ENCODE measurements at regions not wholly inside any gene's neighbourhood (a gene's known extent, or its start where the extent isn't known, plus 50 kb on each side); places are given as distances from the start of the nearest gene placed in this dataset.

DNA sequence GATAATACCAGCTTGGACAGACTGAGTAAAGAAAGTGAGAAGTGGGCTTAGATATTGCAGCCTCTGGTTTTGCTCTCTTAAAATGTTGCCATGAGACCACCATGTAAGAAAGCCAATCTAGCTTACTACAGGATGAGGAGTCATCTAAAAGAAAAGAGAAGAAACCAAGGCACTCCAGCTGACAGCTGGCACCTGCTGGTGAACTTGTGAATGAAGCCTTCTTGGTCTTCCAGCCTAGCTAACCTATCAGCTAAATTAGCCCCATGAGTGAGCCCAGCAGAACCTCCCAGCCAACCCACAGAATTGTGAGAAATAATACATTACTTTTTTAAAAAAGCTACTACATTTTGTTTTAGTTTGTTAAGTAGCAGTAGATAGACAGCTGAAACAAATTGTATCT lies 154.5 kb upstream of the QRFPR start:
- DNase-seq (ENCODE audit: low read depth, low spot score) = peak; percentile 0
- H3K4me3 ChIP-seq (ENCODE audit: low read length) = no peak overlapping the region

DNA sequence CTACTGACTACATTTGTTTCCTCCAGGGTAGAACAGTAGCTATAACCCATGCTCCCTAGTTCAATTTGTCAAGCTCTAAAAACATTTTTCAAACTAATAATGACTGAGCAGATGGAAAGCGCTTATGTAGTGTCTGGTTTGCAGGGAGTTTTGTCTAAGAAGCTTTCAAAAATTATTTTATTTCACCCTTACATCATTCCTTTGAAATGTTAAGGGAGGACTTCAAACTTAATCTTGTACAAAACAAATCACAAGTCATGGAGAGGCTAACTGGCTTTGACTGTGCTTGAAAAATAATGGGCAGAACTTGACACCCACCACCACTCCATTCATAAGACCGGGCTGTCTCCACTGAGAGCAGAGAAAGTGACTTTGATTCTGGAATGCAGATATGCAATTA lies 153.4 kb upstream of the QRFPR start:
- DNase-seq (ENCODE audit: low read depth, low spot score) = no peak
- no peak overlapping the region for H3K4me3 ChIP-seq (ENCODE audit: low read length)

DNA sequence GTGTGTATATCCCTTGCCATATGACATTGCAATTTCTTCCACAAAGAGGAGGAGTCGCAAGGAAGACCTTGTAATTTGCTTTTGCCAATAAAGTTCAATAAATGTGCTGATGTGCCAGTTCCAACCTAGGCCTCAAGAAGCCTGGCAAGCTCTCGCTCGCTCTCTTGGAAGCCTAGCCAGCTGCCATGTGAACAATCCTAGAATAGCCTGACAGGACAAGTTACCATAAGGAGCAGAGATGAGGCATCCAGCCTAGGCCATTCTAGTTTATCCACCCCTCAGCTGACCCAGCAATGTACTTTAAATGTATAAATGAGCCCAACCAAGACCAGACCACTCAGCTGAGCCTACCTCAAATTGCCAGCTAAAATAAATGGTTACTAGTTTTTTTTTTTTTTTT lies 145.7 kb upstream of the QRFPR start:
- no peak overlapping the region for H3K4me3 ChIP-seq (ENCODE audit: low read length)
- no peak for DNase-seq (ENCODE audit: low read depth, low spot score)

DNA sequence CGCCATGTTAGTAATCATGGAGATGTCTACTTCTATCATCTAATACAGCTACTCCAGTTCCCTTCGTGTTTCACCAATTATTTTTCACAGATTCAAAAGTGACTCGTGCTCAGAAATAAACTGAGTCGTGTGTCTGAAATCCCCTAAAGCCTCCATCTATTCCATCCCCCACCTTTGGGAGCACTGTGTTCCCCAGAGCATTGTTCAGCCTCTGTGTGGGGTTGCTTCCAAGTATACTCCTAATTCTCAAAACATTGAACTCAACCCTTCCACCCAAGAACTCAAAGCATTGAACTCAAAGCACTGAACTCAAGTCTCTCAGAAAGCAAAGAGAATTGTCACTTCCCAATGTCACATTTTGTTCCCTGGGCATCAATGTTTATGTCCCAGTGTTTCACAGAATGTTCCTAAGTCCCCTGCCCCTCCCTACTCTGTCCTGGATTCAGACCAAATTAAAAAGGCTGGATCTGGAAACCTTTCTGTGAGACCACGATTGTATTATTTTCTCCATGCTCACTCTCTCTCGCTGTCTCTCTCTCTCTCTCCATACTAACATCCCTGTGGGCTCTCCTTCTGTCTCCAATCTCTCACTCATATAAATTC lies 138.5 kb upstream of the QRFPR start:
- no peak for DNase-seq (ENCODE audit: low read depth, low spot score)

DNA sequence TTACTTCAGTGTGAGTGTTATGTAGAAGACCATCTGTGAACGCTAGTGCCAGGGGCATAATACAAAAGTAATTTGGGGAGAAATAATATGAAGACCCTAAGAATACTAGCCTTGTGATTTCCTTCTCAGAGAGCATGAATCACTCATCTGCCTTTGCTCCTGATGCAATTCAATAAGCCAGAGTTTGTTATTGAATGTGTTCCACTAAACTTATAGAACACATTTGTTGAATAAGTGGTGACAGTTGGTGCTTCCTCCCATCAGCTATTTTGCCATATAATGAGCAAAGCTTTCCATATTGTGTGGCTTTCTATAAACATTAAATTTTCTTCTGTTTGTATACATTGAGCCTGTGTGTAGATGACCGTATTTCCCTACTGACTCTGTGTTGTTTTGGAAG lies 136.4 kb upstream of the QRFPR start:
- DNase-seq (ENCODE audit: low read depth, low spot score) = no peak
- no peak overlapping the region for H3K4me3 ChIP-seq (ENCODE audit: low read length)

More for the DNA sequence above, 138.5 kb upstream of the QRFPR start:
- no peak overlapping the region for H3K4me3 ChIP-seq (ENCODE audit: low read length)

DNA sequence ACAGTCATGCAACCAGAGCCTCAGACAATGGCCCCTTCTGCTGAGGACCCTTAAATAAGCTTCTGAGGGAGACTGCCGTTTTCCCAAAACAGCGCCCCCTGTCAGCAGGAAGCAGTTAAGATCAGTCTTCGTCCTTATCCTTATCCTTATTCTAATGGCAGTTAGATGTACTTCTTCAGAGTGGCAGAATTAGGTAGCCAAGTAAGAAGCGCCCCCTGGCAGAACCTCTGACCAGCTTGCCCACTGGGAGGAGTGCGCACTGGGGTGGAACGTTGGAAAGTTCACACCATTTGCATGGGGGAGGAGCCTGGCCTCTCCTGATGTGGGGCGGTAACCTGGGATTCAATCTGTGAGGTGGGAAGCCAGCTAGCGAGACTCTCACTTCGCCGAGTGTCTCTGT lies 133.6 kb upstream of the QRFPR start:
- no peak for DNase-seq (ENCODE audit: low read depth, low spot score)
- no peak overlapping the region for H3K4me3 ChIP-seq (ENCODE audit: low read length)

DNA sequence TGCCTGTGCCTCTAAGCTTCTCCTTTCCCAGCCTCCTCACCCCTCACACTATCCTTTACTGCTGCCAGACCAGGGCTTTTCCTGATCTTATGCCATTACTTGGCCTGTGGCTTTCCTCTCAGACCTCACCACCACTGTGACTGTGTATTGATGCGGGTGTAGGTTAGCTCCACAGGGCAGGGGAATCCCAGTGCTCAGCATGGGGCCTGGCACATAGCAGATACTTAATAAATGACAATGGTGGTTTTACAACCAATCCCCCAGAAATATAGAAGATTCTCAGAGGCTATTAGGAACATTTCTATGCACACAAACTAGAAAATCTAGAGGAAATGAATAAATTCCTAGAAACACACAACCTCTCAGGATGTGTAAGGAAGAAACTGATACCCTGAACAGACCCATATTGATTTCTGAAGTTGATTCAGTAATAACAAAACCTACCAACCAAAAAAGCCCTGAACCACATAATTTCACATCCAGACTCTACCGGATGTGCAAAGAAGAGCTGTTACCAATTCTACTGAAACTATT lies 129.6 kb upstream of the QRFPR start:
- no peak overlapping the region for H3K4me3 ChIP-seq (ENCODE audit: low read length)
- DNase-seq (ENCODE audit: low read depth, low spot score) = no peak

DNA sequence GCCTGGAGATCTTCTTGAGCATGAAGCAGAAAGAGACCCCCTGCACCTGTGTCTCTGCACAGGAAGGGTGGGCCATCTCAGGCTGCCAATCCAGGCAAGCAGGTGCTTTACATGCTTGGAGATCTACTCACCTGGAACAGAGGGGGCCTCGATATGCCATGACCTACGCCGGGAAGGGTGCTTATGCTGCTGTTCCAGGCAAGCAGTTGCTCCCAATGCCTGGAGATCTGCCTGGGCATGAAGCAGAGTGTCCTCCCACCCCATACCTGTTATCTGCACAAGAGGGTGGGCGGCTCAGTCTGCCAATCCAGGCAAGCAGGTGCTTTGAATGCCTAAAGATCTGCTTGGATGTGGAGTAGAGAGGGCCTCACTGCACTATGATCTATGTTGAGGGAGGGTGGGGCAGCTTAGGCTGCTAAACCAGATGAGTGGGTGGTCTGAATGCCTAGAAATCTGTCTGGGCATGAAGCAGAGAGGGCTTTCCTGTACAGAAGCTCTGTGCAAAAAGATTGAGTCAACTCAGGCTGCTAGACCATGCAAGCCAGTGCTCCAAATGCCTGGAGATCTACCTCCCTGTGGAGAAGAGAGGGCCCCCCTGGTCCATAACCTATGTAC lies 104.5 kb upstream of the QRFPR start:
- DNase-seq (ENCODE audit: low read depth, low spot score) = no peak

DNA sequence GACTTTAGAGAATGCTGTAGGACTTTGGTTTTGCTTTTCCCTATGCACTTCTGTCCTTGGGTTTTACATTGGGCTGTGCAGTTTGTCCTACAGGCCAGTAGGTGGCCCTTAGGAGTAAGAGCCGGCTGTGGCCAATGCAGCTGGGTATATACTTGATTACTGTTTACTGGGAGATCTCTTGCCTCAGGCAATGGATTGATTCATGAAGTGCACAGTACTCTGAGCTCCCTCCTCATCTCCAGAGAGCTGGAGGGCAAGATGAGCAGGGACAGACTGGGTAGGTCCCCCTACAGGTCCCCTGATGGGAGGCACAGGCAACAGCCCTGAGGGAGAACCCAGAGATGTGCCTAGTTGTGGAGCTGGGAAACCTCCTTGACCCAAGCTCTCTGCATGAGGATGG lies 103.8 kb upstream of the QRFPR start:
- H3K4me3 ChIP-seq (ENCODE audit: low read length) = no peak overlapping the region
- DNase-seq (ENCODE audit: low read depth, low spot score) = peak; percentile 25

More for the DNA sequence above, 104.5 kb upstream of the QRFPR start:
- H3K4me3 ChIP-seq (ENCODE audit: low read length) = no peak overlapping the region

DNA sequence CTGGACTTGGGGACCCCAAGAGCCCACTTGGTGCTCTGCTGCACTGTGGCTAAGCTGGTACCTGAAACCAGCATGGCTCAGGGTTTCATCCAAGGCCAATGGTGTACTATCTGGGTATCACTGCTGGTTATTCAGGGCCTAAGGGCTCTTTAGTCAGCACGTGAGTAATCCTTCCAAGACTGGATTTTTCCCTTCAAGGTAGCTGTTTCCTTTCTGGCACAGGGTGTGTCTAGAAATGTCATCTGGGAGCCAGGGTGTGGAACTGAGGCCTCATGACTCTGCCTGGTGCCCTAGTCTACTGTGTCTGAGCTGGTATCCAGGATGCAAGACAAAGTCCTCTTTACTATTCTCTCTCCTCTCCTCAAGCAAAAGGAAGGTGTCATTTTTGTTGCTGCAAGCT lies 99.0 kb upstream of the QRFPR start:
- no peak for DNase-seq (ENCODE audit: low read depth, low spot score)
- no peak overlapping the region for H3K4me3 ChIP-seq (ENCODE audit: low read length)

DNA sequence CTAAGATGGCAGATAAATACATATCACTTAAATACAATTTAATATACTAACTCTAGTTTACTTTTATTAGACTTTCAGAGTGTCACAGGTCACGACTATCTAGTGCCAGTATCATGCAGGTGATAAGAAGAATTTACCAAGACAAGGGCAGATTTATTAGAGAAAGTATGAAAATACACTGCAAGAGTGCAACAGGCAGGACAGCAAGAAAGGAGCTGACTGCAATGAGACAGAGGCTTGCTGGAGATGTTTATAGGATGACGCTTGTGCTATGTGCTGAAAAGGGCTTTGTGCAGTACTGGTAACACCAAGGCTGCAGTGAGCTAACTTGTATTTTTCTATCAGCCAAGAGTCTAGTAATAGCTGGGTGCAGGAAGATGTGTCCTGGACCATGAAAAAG lies 96.7 kb upstream of the QRFPR start:
- no peak overlapping the region for H3K4me3 ChIP-seq (ENCODE audit: low read length)
- DNase-seq (ENCODE audit: low read depth, low spot score) = no peak

DNA sequence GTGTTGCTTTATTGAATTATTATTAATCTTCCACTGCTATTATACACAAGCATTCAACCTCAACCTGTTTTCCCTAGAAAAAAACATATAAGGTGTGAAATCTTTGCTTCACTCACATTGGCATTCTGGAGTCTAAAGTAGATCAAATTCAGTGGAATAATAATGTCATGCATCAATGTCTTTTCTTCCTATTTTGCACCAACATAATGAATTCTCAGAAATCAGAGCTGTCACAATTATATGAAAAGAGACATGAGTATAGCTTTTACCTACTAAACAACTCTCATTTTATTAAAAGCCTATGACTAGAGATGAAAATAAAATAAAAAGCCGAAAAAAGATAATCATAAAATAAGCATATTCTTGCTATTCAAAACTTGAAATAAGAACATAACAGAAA lies 96.3 kb upstream of the QRFPR start:
- no peak overlapping the region for H3K4me3 ChIP-seq (ENCODE audit: low read length)
- no peak for DNase-seq (ENCODE audit: low read depth, low spot score)

DNA sequence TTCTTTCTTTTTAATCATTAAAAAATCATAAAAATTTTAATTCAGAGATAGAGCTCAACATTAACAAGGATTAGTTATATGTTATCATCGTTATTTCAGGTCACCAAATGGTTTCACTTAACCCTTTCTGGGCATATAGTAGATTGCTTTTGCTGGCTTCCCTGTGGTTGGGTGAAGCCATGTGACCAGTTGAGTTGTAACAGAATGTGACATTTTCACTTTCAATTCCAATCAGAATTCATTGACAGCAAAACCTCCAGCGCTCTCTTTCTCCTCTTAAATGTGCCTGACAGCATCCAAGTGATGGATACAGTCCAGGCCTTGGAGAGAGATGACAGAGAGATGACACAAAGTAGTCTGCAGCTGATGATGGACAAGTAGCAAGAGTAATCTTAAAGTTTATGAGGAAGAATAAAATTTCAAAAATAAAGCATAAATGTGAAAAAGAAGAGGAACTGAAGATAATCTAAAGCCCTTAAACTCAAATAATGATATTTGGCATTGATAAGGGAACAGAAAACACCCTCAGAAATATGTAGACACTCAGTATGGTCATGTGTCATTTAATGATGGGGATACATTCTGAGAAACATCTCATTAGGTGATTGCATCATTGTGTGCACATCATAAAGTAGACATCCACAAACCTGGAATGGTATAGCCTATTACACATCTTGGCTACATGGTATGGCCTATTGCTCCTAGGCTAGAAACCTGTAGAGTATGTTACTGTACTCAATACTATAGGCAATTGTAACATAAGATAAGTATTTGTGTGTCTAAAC lies 92.3 kb upstream of the QRFPR start:
- DNase-seq (ENCODE audit: low read depth, low spot score) = no peak
- H3K4me3 ChIP-seq (ENCODE audit: low read length) = no peak overlapping the region

DNA sequence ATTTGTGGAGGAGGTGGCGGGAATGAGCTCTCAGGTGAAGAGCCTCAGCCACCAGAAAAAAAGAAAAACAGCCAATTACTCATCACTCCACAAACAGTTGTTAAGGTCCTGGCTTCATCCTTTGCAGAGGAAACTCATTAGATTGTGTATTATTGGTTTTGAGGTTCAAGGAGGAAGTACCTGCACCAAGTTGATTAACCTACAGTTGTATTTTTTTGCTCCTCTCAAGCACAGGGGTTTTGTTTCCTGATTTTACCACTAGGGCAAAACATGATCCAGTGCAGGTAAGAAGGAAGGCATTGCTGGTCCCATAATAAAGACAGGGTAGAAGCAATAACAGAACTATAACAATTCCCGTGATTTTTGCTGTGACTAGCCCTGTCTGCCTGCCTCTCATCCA lies 84.0 kb upstream of the QRFPR start:
- peak; percentile 18 for DNase-seq (ENCODE audit: low read depth, low spot score)
- no peak overlapping the region for H3K4me3 ChIP-seq (ENCODE audit: low read length)

DNA sequence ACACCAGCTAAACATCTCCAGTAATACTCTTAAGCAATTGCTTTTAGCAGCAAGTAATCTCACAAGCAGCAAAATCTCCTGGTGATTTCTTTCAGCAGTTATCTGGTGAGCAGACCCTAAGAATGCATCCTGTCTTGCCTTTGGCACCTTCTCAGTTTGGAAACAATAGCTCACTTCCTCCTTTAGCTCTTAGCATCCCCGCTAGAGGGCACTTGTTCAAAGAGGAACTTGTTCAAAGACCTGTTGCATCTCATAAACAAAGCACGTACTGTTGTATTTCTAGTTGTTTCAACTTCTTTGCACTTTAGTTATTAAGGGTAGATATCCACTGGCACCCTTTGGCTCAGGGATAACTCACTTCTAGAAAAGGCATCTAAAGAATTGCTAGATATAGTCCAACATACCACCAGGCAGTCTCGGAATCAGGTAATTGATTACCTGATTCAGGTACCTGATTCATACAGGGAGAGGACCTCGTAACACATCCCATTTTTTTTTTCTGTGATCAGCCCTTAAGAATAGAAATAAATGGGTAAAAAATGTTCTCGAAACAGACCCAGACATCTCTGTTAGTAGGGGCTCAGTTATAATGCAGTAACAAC lies 81.9 kb upstream of the QRFPR start:
- no peak overlapping the region for H3K4me3 ChIP-seq (ENCODE audit: low read length)
- peak; percentile 72 for DNase-seq (ENCODE audit: low read depth, low spot score)

DNA sequence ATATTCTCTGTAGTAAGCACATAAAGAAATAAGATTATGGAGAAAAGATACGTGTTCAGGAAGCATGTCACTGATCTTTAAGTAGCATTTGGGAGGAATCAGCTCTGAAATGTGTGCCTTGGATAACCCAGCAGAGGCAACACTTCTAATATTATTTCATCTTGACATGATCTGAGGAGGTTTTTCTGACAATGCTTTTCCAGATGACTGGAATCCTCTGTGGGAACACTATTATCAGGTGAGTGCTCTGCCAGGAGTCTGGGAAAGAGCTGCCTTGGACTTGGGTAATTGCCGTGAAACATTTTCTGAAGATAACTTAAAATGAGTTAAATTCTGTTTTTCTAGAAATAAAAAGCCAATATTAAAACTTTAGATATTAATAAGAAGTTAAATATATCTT lies 78.2 kb upstream of the QRFPR start:
- H3K4me3 ChIP-seq (ENCODE audit: low read length) = no peak overlapping the region
- DNase-seq (ENCODE audit: low read depth, low spot score) = no peak

DNA sequence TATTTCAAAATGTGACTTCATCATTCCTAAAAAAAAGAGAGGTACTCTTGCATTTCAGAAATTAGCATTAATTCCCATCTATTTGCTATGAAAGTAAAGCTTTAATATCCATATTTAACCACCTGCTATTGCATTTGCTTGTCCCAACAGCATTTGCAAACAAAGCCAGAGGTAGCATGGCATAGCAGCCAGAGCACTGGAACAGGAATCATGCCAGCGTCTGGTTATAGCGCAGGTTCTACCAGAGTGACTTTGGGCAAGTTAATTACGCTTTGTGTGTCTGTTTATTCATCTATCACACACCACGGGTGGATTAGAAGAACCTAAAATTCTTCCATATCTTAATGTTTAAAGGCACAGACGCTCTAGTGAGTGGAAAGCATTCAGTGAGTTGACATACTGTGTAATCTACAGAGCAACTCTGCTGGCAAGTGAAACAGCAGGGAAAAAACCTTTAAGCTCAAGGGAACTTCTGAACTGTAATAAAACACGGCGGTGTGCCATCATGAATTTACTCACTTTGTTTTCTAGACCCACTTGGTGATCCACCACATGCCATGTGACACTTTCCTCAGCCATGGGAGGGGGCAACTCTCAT lies 76.6 kb upstream of the QRFPR start:
- no peak overlapping the region for H3K4me3 ChIP-seq (ENCODE audit: low read length)
- no peak for DNase-seq (ENCODE audit: low read depth, low spot score)

DNA sequence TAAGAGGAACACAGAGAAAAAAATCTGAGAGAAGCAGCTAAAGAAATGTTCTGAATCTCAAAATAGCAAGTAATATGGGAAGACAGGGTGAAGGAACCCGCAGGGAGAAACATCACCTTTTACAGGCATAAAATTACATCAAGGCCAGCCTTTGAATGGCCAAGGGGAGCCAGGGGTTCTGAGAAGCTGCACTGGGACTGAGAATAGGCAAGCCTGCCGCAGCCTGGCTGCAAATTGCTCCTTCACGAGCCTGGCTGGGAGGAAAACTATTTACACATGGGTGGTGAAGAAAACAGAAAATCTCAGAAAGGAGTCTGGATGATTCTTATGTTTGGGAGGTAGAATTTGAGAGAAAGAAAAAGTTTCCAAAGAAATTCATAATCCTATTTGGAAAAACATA lies 74.5 kb upstream of the QRFPR start:
- no peak overlapping the region for H3K4me3 ChIP-seq (ENCODE audit: low read length)
- DNase-seq (ENCODE audit: low read depth, low spot score) = no peak

DNA sequence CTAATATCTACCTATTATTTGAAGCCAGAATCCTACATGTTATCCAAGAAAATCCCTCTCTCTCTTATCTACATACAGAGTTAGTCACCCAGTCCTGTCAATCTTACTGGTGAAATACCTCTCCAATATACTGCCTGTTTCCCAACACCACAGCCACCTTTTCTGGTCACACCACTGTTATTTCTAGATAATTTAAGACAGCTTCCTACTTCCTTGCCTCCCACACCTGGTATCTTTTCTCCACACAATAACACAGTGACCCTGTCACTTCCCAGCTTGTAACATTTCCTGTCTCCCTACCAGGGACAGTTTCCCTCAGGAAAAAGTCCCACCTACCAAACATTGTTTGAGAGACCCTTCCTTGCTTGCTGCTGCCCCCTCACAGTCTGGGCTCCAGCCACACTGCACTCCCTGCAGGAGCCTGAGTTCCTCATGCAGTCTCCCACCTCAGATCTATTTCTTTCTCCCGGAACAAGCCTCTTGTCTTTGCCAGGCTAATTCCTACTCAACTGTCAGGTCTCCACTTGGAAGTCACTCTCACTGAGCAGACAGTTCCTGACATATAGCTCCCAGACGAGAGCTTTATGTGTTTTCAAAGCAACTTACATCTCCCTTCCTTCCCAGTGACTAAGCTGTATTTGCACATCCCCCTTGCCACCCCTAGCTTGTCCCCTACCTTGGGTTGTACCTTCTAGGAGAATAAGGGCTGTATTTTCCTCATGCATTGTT lies 73.6 kb upstream of the QRFPR start:
- DNase-seq (ENCODE audit: low read depth, low spot score) = no peak
- H3K4me3 ChIP-seq (ENCODE audit: low read length) = no peak overlapping the region
